HEK293T (cell line): ENCODE measurements at regions not wholly inside any gene's neighbourhood (a gene's known extent, or its start where the extent isn't known, plus 50 kb on each side); places are given as distances from the start of the nearest gene placed in this dataset.

Experiments
- ARNT ChIP-seq: fragments of 450-650 bp; IDR thresholded peaks from 2 replicates; pipeline ENCODE4 v1.6.1; 2017; ENCODE audit warnings: mild to moderate bottlenecking
- BHLHE40 ChIP-seq: fragments of 450-650 bp; IDR thresholded peaks from 2 replicates; pipeline ENCODE4 v1.6.1; 2016; ENCODE audit warnings: mild to moderate bottlenecking, moderate library complexity, borderline replicate concordance
- CTBP1 ChIP-seq: fragments of 450-650 bp; IDR thresholded peaks from 2 replicates; pipeline ENCODE4 v1.6.1; 2016; ENCODE audit warnings: borderline replicate concordance
- ELF4 ChIP-seq: fragments of 450-650 bp; IDR thresholded peaks from 2 replicates; pipeline ENCODE4 v1.6.1; 2017; ENCODE audit warnings: antibody characterized with exemption
- FOXA1 ChIP-seq: fragments of 450-650 bp; IDR thresholded peaks from 2 replicates; pipeline ENCODE4 v1.6.1; 2016; ENCODE audit warnings: mild to moderate bottlenecking
- FOXM1 ChIP-seq: fragments of 450-650 bp; IDR thresholded peaks from 2 replicates; pipeline ENCODE4 v1.6.1; 2017; ENCODE audit warnings: mild to moderate bottlenecking, borderline replicate concordance
- HDGF ChIP-seq: fragments of 450-650 bp; IDR thresholded peaks from 2 replicates; pipeline ENCODE4 v1.6.1; 2017; ENCODE audit warnings: antibody characterized with exemption, borderline replicate concordance
- LEF1 ChIP-seq: fragments of 450-650 bp; IDR thresholded peaks from 2 replicates; pipeline ENCODE4 v1.6.1; 2017; ENCODE audit warnings: mild to moderate bottlenecking, borderline replicate concordance
- NFRKB ChIP-seq: fragments of 450-650 bp; IDR thresholded peaks from 2 replicates; pipeline ENCODE4 v1.6.1; 2016; ENCODE audit warnings: mild to moderate bottlenecking, moderate library complexity
- PKNOX1 ChIP-seq: fragments of 450-650 bp; IDR thresholded peaks from 2 replicates; pipeline ENCODE4 v1.6.1; 2016
- SP1 ChIP-seq: fragments of 450-650 bp; IDR thresholded peaks from 2 replicates; pipeline ENCODE4 v1.6.1; 2017
- SUZ12 ChIP-seq: fragments of 450-650 bp; IDR thresholded peaks from 2 replicates; pipeline ENCODE4 v1.6.1; 2016; ENCODE audit warnings: mild to moderate bottlenecking
- TARDBP ChIP-seq: fragments of 450-650 bp; IDR thresholded peaks from 2 replicates; pipeline ENCODE4 v1.6.1; 2016
- ZNF384 ChIP-seq: fragments of 450-650 bp; IDR thresholded peaks from 2 replicates; pipeline ENCODE4 v1.6.1; 2016

- TF ChIP-seq ZNF384, result no peak
- no peak for TF ChIP-seq LEF1
- no peak for TF ChIP-seq TARDBP
- TF ChIP-seq FOXM1, result no peak
- TF ChIP-seq CTBP1, result no peak
- TF ChIP-seq ELF4, result no peak
- no peak for TF ChIP-seq SUZ12
- no peak for TF ChIP-seq SP1
- TF ChIP-seq FOXA1, result no peak
- TF ChIP-seq NFRKB, result no peak
- TF ChIP-seq HDGF, result no peak
- no peak for TF ChIP-seq BHLHE40
- no peak for TF ChIP-seq PKNOX1
- TF ChIP-seq ARNT, result no peak
Observed at GRCh38 chr15:36109943-36110658, 469.3 kb upstream of the CDIN1 start.
